Ishikawa (cell line): ENCODE measurements at regions not wholly inside any gene's neighbourhood (a gene's known extent, or its start where the extent isn't known, plus 50 kb on each side); places are given as distances from the start of the nearest gene placed in this dataset.

Experiments used
- CEBPB ChIP-seq: IDR thresholded peaks from 2 replicates; pipeline ENCODE4 v1.6.1; 2012
- CREB1 ChIP-seq: IDR thresholded peaks from 2 replicates; pipeline ENCODE4 v1.6.1; 2012; ENCODE audit warnings: low read depth
- EGR1 ChIP-seq: IDR thresholded peaks from 2 replicates; pipeline ENCODE4 v1.6.1; 2012
- EP300 ChIP-seq: IDR thresholded peaks from 2 replicates; pipeline ENCODE4 v1.6.1; 2012; ENCODE audit warnings: borderline replicate concordance
- RAD21 ChIP-seq: IDR thresholded peaks from 2 replicates; pipeline ENCODE4 v1.6.1; 2012; ENCODE audit warnings: low read depth
- TAF1 ChIP-seq: IDR thresholded peaks from 2 replicates; pipeline ENCODE4 v1.6.1; 2012; ENCODE audit warnings: low read depth, mild to moderate bottlenecking
- TCF12 ChIP-seq: IDR thresholded peaks from 2 replicates; pipeline ENCODE4 v1.6.1; 2012; ENCODE audit warnings: low read depth
- YY1 ChIP-seq: IDR thresholded peaks from 2 replicates; pipeline ENCODE4 v1.6.1; 2012; ENCODE audit warnings: low read depth
- TF ChIP-seq, protein P1 (sequence below): IDR thresholded peaks from 2 replicates; pipeline ENCODE4 v1.6.1; 2012
- TF ChIP-seq, protein P2 (sequence below): IDR thresholded peaks from 2 replicates; pipeline ENCODE4 v1.6.1; 2012

DNA sequence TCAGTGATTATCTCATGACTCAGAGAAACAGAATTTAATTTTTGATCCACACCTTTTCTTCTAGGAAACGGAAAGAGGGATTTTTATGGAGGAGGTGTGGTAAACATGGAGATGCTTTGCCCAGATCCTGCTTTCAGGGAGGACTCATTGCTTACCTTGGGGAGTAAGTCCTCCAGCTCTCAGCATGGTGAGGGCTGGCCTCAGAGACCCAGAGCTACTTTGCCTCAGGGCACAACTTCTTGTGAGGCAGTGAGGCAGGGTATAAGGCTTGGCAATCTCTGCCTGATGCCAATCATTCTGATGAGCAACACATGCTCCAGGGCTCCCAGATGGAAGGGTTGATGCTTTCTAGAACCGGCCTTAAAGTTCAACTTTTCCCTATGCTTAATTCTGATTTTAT lies 189.9 kb upstream of the DCC start:
- TF ChIP-seq, protein P1, sequence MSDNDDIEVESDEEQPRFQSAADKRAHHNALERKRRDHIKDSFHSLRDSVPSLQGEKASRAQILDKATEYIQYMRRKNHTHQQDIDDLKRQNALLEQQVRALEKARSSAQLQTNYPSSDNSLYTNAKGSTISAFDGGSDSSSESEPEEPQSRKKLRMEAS: no peak
- TF ChIP-seq TAF1 (no peak), EP300 (no peak), EGR1 (no peak), CEBPB (no peak), RAD21 (no peak), TCF12 (no peak), YY1 (no peak), CREB1 (no peak)
- TF ChIP-seq, protein P2, sequence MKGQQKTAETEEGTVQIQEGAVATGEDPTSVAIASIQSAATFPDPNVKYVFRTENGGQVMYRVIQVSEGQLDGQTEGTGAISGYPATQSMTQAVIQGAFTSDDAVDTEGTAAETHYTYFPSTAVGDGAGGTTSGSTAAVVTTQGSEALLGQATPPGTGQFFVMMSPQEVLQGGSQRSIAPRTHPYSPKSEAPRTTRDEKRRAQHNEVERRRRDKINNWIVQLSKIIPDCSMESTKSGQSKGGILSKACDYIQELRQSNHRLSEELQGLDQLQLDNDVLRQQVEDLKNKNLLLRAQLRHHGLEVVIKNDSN: no peak
